ENCODE measurements at regions not wholly inside any gene's neighbourhood (a gene's known extent, or its start where the extent isn't known, plus 50 kb on each side); places are given as distances from the start of the nearest gene placed in this dataset.

- TF ChIP-seq HNRNPL (IDR thresholded peaks at IDR 0.05; ENCODE audit: low read depth, low read length) (no peak), TARDBP (CRISPR knock-in tag; IDR thresholded peaks at IDR 0.05) (no peak), DRAP1 (CRISPR knock-in tag; IDR thresholded peaks at IDR 0.05) (no peak), EZH2 (conservative IDR thresholded peaks at IDR 0.05; ENCODE audit: low read depth, low read length) (no peak), GMEB1 (CRISPR knock-in tag; IDR thresholded peaks at IDR 0.05; ENCODE audit: borderline replicate concordance) (no peak), CREM (IDR thresholded peaks at IDR 0.05) (no peak), CREM (CRISPR knock-in tag; IDR thresholded peaks at IDR 0.05) (no peak), CHD4 (IDR thresholded peaks at IDR 0.05; ENCODE audit: borderline replicate concordance, low read length) (no peak), ETS1 (CRISPR knock-in tag; IDR thresholded peaks at IDR 0.05) (no peak)
Measured at GRCh38 chr6:29886701-29887100, 55.6 kb upstream of the HLA-A start.

Data from HepG2 (cell line).